ENCODE measurements at regions not wholly inside any gene's neighbourhood (a gene's known extent, or its start where the extent isn't known, plus 50 kb on each side); places are given as distances from the start of the nearest gene placed in this dataset.

DNA sequence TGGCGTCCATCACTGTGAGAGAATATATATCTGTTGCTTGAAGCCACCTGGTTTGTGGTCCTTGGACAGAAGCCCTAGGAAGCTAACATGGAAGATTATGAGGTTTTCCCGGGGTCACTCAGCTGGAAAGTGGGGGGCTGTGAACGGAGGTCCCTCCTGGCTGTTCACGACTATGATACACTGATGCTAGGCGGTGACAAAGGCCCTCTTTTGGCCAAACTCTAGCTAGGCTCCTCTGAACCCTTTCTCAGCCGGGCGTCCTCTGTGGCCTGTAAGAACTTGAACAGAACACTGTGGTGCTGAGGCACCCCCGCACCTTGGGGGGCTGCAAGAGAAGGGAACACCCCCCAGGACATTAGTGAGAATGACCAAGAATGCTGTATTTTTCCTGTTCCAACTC, 164.6 kb downstream of the TFCP2L1 start:
- no peaks in the 10 kb centered on the region for H3K27me3 ChIP-seq
- H3K36me3 ChIP-seq (replicated peaks in 1 of 2; ENCODE audit: insufficient read depth in 1 of 2, low read depth in 2 of 2), result no peaks in the 10 kb centered on the region
- TF ChIP-seq CTCF (IDR thresholded peaks at IDR 0.05), result no peak
- no peak for TF ChIP-seq POLR2A (IDR thresholded peaks at IDR 0.05)
- H3K4me3 ChIP-seq, result no peak overlapping the region
- 82 to 86% methylated on average over 7 to 8 of the region's 8 CpGs for WGBS, 2 donors
- DNase-seq, result no peak
- no peaks in the 10 kb centered on the region for H3K4me1 ChIP-seq
- no peaks in the 10 kb centered on the region for H3K9me3 ChIP-seq
- no peak overlapping the region for H3K27ac ChIP-seq
- intact Hi-C loops (cut with DNase I), result no loop called here
- no peak for ATAC-seq

DNA sequence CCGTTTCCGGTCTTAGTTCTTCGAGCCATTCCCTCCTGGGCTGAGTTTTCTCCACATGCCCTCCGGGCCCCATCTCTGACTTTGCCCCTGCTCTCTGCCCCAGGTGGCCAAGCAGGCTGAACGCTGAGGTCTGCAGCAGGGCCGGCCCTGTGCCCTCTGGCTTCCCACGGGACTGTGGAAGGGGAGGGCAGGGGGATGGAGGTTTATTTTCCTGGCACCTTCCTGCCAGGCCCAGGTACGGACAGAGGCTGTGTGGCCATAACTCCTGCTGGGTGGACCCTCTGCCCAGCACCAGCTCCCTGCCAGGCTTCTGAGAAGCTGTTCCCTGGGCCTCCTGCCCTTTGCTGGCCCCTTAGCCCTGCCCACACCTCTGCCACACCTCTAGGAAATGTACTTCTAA, 164.0 kb downstream of the TFCP2L1 start:
- Histone ChIP-seq H3K4me1 (no peaks in the 10 kb centered on the region), H3K27ac (no peak overlapping the region), H3K9me3 (no peaks in the 10 kb centered on the region), H3K27me3 (no peaks in the 10 kb centered on the region), H3K36me3 (replicated peaks in 1 of 2; ENCODE audit: insufficient read depth in 1 of 2, low read depth in 2 of 2) (no peaks in the 10 kb centered on the region), H3K4me3 (no peak overlapping the region)
- DNase-seq, result no peak
- TF ChIP-seq POLR2A (IDR thresholded peaks at IDR 0.05), result no peak
- no peak for TF ChIP-seq CTCF (IDR thresholded peaks at IDR 0.05)
- ATAC-seq, result no peak
- intact Hi-C loops (cut with DNase I), result no loop called here
- 91 to 93% methylated on average over 5 to 8 of the region's 8 CpGs for WGBS, 2 donors

DNA sequence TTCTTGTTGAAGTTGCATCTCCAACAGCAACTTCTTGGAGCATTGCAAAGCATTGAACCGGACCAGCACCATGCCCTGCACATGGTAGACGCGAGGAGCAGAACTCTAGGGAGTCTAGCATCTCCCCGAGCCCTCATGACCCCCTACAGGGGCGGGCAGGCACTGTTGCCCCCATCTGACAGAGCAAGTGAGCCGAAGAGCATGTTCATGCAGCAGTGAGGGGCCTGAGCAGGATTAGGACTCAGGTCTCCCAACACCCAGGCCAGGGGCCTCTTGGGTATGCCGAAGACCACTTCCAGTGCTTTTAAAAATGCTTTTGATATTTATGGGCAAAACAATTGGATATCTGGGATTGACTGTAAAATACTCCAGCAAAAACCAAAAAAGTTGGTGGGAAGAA, 163.3 kb downstream of the TFCP2L1 start:
- no peaks in the 10 kb centered on the region for H3K4me1 ChIP-seq
- H3K27me3 ChIP-seq, result no peaks in the 10 kb centered on the region
- H3K9me3 ChIP-seq, result no peaks in the 10 kb centered on the region
- ATAC-seq (no peak), DNase-seq (no peak)
- H3K36me3 ChIP-seq (replicated peaks in 1 of 2; ENCODE audit: insufficient read depth in 1 of 2, low read depth in 2 of 2), result no peaks in the 10 kb centered on the region
- TF ChIP-seq POLR2A (IDR thresholded peaks at IDR 0.05), result no peak
- no peak overlapping the region for H3K27ac ChIP-seq
- intact Hi-C loops (cut with DNase I), result no loop called here
- 88 to 90% methylated on average over 6 to 7 of the region's 7 CpGs for WGBS, 2 donors
- no peak overlapping the region for H3K4me3 ChIP-seq

DNA sequence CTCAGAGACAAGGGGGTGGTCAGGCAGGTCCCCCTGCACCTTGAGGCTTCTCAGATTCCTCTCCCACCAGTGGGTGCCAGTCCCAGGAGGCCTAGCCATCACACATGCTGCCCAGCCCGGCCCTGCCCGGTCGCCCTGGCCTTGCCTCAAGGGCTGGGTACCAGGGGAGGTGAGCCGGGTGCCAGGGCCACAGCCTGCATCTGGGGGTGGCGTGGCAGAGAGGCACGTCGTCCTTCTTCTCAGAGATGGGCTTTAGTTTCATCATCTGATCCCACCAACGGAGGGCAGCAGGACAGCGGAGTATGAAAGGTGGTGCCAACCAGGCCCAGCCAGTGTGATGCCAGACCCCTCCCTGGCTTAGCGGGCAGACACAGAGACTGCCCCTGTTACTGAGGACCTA, 161.7 kb downstream of the TFCP2L1 start:
- TF ChIP-seq CTCF (IDR thresholded peaks at IDR 0.05), result no peak
- TF ChIP-seq POLR2A (IDR thresholded peaks at IDR 0.05), result no peak
- WGBS, 2 donors, result 85 to 88% methylated on average over 8 of the region's 10 CpGs
- no peak for ATAC-seq
- DNase-seq, result no peak
- intact Hi-C loops (cut with DNase I), result no loop called here
- H3K4me1 ChIP-seq, result no peaks in the 10 kb centered on the region
- no peaks in the 10 kb centered on the region for H3K36me3 ChIP-seq (replicated peaks in 1 of 2; ENCODE audit: insufficient read depth in 1 of 2, low read depth in 2 of 2)
- no peaks in the 10 kb centered on the region for H3K9me3 ChIP-seq
- no peak overlapping the region for H3K27ac ChIP-seq
- H3K27me3 ChIP-seq, result no peaks in the 10 kb centered on the region
- no peak overlapping the region for H3K4me3 ChIP-seq

DNA sequence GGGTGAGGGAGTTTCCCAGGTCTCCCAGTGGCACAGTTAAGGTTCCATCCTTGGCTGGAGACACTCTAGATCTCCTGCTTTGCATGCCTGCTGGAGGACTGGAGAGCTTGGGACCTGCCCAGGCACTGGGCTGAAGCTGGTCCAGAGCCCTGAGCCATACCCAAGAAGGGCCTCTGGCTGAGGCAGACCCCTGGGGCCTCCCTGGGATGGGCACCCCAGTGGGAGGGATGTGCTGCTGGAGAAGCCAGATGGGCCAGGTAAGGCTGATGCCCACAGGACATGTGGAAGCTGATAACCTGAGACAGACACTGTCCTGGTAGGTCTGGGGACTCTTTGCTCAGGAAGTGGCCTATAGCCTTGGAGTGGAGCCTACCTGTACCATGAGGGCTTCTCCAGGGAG, 160.7 kb downstream of the TFCP2L1 start:
- Histone ChIP-seq H3K4me1 (no peaks in the 10 kb centered on the region), H3K9me3 (no peaks in the 10 kb centered on the region), H3K4me3 (no peak overlapping the region), H3K36me3 (replicated peaks in 1 of 2; ENCODE audit: insufficient read depth in 1 of 2, low read depth in 2 of 2) (no peaks in the 10 kb centered on the region), H3K27me3 (no peaks in the 10 kb centered on the region), H3K27ac (no peak overlapping the region)
- DNase-seq (no peak), ATAC-seq (no peak)
- intact Hi-C loops (cut with DNase I), result no loop called here
- no peak for TF ChIP-seq POLR2A (IDR thresholded peaks at IDR 0.05)
- TF ChIP-seq CTCF (IDR thresholded peaks at IDR 0.05), result no peak
